Ishikawa (cell line): ENCODE measurements at regions not wholly inside any gene's neighbourhood (a gene's known extent, or its start where the extent isn't known, plus 50 kb on each side); places are given as distances from the start of the nearest gene placed in this dataset.

Experiments used
- CEBPB ChIP-seq: IDR thresholded peaks from 2 replicates; pipeline ENCODE4 v1.6.1; 2012
- CREB1 ChIP-seq: IDR thresholded peaks from 2 replicates; pipeline ENCODE4 v1.6.1; 2012; ENCODE audit warnings: low read depth
- EP300 ChIP-seq: IDR thresholded peaks from 2 replicates; pipeline ENCODE4 v1.6.1; 2012; ENCODE audit warnings: borderline replicate concordance
- FOXM1 ChIP-seq: IDR thresholded peaks from 2 replicates; pipeline ENCODE4 v1.6.1; 2012; ENCODE audit warnings: low read depth, borderline replicate concordance
- RAD21 ChIP-seq: IDR thresholded peaks from 2 replicates; pipeline ENCODE4 v1.6.1; 2012; ENCODE audit warnings: low read depth
- REST ChIP-seq: IDR thresholded peaks from 2 replicates; pipeline ENCODE4 v1.6.1; 2012; ENCODE audit warnings: low read depth, mild to moderate bottlenecking
- TAF1 ChIP-seq: IDR thresholded peaks from 2 replicates; pipeline ENCODE4 v1.6.1; 2012; ENCODE audit warnings: low read depth, mild to moderate bottlenecking
- USF1 ChIP-seq: IDR thresholded peaks from 2 replicates; pipeline ENCODE4 v1.6.1; 2012
- YY1 ChIP-seq: IDR thresholded peaks from 2 replicates; pipeline ENCODE4 v1.6.1; 2012; ENCODE audit warnings: low read depth
- TF ChIP-seq, protein P1 (sequence below): IDR thresholded peaks from 2 replicates; pipeline ENCODE4 v1.6.1; 2012

DNA sequence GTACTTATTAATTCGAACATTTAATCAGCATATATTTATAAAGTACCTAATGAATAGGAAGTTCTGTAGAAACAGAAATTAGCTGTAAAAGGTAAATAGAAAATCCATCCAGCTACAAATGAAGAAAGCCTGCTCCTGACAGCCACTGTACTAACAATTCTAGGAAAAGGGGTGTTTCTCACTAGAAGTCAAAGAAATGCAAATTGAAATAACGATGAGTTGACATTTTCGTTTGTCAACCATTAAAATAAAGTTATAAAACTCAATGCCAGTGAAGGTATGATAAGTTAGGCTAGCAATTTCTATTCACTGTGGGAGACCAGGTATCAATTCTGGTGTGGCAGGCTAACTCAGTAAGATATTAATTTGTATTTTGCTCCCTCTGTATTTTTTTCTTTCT is 198.0 kb downstream of the ARL4C start:
- TF ChIP-seq REST (no peak), YY1 (no peak), USF1 (no peak), FOXM1 (no peak), CEBPB (no peak), EP300 (no peak), TAF1 (no peak), RAD21 (no peak), CREB1 (no peak)
- TF ChIP-seq, protein P1, sequence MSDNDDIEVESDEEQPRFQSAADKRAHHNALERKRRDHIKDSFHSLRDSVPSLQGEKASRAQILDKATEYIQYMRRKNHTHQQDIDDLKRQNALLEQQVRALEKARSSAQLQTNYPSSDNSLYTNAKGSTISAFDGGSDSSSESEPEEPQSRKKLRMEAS, result no peak
